ENCODE measurements at regions not wholly inside any gene's neighbourhood (a gene's known extent, or its start where the extent isn't known, plus 50 kb on each side); places are given as distances from the start of the nearest gene placed in this dataset.
"Not testable (repeated sequence)": the region's sequence is repeated elsewhere in the genome, so short reads cannot be mapped to it uniquely, and the experiment has no call there.

DNA sequence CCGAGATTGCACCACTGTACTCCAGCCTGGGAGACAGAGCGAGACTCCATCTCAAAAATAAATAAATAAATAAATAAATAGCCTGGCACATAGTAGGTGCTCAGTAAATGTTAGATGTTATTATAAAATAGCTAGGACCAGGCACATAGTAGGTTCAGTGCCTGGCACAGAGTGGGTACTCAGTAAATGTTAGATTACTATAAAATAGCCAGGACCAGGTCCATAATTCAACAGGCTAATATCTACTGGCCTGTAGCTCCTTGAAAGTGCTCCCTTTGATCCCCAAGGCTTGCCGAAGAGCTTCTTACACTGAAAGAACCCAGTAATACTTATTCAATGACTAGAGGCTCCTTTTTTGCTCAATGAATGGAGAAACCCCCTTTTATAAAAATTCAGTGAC lies 215.1 kb upstream of the ZNF217 start:
- no peak for DNase-seq
- in situ Hi-C loops (cut with HindIII; ENCODE audit: low pct_ligation_motif_present, low pct_unique_long_range_greater_than_20kb, low sequenced_read_pairs) = no loop called here

DNA sequence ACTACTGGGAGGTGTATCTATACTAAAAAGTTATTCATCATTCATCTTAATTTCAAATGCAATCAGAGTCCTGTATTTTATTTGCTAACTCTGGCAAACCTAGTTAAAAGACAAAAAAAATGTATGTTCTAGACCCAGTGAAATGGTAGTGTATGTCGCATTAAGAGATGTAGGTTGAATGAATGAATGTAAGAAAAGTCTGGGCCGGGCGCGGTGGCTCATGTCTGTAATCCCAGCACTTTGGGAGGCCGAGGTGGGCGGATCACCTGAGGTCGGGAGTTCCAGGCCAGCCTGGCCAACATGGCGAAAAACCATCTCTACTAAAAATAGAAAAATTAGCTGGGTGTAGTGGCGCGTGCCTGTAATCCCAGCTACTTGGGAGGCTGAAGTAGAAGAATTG lies 214.7 kb upstream of the ZNF217 start:
- in situ Hi-C loops (cut with HindIII; ENCODE audit: low pct_ligation_motif_present, low pct_unique_long_range_greater_than_20kb, low sequenced_read_pairs); DNase-seq: not testable (repeated sequence)

DNA sequence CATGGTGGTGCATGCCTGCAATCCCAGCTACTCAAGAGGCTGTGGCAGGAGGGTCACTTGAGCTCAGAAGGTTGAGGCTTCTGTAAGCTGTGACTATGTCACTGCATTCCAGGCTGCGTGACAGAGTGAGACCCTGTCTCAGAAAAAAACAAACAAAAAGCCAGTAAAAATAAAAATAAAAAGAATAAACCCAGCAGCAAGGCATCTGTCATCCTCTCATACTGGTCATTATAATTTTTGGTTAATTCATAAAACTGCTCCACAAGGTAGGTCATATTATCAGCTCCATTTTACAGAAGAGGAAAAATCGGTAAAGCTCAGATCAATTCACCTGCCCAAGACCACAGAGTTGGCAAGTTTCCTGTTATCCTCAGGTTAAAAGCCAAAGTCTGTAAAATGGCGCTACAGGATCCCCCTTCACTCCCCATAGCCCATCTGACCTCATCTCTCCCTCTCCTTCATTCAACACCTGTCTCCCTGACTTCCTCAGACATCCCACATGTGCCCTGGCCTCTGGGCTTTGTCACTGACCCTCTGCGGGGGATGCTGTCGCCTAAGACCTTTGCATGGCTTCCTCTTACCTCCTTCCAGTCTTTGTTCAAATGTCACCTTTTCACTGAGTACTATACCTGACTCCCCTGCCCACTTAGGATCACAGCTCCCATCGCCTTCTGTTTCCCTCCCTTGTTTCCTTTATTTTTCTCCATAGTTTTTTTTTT lies 213.2 kb upstream of the ZNF217 start:
- DNase-seq = no peak
- in situ Hi-C loops (cut with HindIII; ENCODE audit: low pct_ligation_motif_present, low pct_unique_long_range_greater_than_20kb, low sequenced_read_pairs) = no loop called here

DNA sequence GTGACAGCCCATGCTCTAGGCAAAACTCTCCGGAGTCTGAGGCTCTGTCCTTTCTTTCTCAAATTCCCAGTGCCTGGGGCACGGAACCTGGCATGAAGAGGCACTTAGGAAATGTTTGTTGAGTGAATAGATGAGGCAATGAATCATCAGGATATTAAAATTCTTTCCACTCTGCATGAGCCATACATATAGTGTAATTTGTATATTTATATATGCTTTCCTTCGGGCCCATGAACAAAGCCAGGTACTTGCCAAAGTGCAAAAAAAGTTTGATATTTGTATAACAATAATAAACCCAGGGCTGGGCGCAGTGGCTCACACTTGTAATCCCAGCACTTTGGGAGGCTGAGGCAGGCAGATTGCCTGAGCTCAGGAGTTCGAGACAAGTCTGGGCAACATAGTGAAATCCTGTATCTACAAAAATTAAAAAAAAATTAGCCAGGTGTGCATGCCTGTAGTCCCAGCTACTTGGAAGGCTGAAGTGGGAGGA lies 212.3 kb upstream of the ZNF217 start:
- in situ Hi-C loops (cut with HindIII; ENCODE audit: low pct_ligation_motif_present, low pct_unique_long_range_greater_than_20kb, low sequenced_read_pairs) = no loop called here

DNA sequence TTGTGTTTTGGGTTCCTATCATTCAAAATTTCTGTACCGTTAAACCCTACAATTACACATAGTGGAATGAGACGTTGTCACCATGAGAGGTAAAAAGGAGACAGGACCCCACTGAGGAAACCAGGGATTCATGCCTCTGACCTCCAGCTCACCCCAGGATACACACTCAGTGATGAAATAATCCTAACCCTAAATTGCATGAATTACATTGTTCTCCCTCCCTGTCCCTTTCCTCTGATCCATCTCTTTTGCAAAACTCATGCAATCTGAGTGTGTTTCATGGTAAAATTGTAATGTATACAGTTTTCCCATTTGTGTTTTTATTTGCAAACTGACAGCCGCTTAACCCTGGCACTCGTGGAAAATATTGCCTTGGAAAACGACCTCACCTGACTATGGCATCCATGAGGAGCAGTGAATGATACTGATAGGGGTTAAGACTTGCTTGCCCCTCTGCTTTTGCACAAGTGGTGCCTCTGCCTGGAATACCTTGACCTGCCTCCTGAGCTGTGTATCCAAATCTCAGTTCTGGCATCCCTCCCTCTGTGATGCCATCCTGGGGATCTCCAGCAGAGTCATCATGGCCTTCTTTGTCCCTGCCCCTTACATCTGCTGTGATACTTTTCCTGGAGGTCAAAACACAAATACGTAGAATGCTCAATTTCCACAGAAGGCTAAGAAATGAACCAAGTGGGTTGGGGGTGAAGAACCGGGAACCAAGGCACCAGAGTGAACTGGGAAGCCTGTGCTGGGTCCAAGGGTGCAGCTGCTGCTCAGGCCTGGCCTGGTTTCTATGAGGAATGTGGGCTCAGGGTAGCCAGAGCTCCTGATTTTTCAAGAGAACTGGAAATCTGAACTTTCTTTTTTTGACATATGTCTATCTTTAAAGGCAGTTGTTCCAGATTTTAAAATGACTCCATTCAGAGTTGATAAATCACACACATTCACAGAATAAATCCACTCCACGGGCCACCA lies 211.6 kb upstream of the ZNF217 start:
- DNase-seq = no peak
- in situ Hi-C loops (cut with HindIII; ENCODE audit: low pct_ligation_motif_present, low pct_unique_long_range_greater_than_20kb, low sequenced_read_pairs) = no loop called here

More for the DNA sequence above, 212.3 kb upstream of the ZNF217 start:
- no peak for DNase-seq

DNA sequence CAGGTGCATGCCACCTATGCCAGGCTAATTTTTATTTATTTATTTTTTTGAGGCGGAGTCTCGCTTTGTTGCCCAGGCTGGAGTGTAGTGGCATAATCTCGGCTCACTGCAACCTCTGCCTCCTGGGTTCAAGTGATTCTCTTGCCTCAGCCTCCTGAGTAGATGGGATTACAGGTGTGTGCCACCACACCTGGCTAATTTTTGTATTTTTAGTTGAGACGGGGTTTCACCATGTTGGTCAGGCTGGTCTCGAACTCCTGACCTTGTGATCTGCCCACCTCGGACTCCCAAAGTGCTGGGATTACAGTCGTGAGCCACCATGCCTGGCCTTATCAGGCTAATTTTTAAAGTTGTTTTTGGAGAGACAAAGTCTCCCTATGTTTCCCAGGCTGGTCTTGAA lies 210.7 kb upstream of the ZNF217 start:
- in situ Hi-C loops (cut with HindIII; ENCODE audit: low pct_ligation_motif_present, low pct_unique_long_range_greater_than_20kb, low sequenced_read_pairs); DNase-seq: not testable (repeated sequence)

DNA sequence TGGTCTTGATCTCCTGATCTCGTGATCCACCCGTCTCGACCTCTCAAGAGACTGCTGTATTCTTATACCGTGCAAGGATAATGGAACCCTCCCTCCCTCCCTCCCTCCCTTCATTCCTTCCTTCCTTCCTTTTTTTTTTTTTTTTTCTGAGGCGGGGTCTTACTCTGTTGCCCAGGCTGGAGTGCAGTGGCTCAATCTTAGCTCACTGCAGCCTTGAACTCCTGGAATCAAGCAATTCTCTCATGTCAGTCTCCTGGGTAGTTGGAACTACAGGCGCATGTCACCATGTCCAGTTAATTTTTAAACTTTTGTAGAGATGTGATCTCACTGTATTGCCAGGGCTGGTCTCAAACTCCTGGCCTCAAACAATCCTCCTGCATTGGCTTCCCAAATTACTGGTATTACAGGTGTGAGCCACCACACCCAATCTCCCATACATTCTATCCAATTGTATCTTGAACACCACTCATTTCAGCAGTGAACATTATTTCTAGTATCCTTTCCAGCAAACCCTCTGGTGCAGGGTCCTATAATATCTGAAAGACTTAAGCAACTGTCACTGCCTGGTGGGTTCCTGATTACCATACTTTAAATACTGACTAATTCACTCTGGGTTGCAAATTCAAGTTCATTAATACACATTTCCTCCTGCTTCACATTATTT lies 210.0 kb upstream of the ZNF217 start:
- in situ Hi-C loops (cut with HindIII; ENCODE audit: low pct_ligation_motif_present, low pct_unique_long_range_greater_than_20kb, low sequenced_read_pairs) = no loop called here
- DNase-seq = no peak

DNA sequence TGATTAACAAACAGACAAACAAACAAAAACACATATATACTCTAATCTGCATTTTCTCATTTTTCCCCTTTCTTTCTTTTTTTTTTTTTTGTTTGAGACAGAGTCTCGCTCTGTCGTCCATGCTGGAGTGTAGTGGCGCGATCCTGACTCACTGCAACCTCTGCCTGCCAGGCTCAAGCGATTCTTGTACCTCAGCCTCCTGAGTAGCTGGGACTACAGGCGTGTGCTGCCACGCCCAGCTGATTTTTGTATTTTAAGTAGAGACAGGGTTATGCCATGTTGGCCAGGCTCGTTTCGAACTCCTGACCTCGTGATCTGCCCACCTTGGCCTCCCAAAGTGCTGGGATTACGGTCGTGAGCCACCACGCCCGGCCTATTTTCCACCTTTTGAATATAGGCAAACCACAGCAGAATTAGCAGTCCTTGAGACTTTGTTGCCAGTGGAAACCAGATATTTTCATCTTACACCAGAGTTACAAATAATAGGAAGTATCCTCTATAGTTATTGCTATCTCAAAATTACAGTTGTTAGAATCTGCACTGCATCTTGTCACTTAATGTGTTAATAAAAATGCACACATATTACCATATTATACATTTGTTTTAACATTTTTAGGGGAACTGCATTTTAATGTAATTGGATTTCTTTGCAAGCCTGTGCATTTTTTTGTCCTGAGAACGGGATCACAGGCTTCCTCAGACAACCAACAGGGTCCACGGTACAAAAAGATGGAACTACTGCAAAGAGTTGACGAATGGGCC lies 208.2 kb upstream of the ZNF217 start:
- no peak for DNase-seq
- in situ Hi-C loops (cut with HindIII; ENCODE audit: low pct_ligation_motif_present, low pct_unique_long_range_greater_than_20kb, low sequenced_read_pairs) = no loop called here

DNA sequence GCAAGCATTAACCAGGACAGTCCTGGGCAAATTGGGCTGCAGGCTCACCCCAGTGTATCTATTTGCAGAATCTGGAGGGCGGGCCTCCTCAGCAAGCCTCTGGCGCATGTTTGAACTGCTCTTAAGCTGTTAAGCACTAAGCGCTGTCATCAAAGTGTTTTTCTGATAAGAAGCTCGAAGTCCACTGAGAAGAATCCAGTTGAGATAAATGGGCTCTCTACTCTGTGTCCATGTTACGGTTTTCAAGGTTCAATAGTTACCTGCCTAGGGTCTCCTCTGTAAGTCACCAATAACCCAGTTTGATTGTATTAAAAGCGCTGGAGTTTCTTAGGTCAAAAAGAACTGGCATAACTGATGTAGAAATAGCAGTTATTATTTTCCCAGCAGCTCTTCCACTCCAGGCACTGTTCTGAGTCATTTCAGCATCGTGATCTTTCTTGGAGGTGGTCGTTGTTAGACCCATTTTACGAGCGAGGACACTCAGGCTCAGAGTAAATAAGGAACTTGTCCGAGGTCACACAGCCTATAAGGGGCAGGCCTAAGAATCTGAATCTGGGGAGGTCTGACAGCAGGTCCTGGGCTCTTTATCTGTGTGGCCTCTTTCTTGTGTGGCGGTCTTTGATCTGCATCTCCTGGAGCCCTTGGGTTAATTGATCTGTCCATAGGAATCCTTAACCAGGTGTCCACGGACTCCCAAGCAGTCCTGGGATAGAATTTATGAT lies 207.4 kb upstream of the ZNF217 start:
- DNase-seq = no peak
- in situ Hi-C loops (cut with HindIII; ENCODE audit: low pct_ligation_motif_present, low pct_unique_long_range_greater_than_20kb, low sequenced_read_pairs) = no loop called here

DNA sequence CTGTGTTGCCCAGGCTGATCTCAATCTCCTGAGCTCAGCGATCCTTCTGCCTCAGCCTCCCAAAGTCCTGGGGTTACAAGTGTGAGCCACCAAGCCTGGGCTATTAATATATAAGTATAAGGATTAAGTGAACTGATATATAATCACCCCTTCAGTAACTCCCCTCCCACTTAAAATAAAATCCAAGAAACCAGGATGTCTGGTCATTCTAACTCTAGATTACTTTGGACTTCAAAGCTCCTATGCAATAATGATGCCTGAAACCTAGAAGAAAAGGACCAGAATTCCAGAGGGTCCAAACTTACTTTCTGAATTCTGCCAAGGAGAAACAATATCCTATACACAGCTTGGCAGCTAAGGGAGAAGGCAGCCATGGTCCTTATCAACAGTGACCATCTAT lies 206.8 kb upstream of the ZNF217 start:
- in situ Hi-C loops (cut with HindIII; ENCODE audit: low pct_ligation_motif_present, low pct_unique_long_range_greater_than_20kb, low sequenced_read_pairs) = no loop called here
- DNase-seq = no peak

DNA sequence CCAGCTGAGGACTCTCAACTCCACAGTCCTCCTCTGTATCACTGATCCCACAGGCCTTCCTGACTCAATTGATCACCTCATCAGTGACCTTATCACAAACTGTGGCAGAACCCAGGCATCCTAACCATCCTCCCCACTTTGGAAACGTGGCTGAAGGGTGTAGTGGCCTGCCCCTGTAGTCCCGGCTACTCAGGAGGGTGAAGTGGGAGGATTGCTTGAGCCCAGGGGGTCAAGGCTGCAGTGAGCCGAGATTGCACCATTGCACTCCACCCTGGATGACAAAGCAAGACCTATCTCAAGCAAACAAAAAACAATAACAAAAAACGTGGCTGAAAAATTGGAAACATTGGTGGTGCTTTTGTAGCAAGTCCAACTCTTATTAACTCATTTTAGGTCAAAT lies 203.4 kb upstream of the ZNF217 start:
- in situ Hi-C loops (cut with HindIII; ENCODE audit: low pct_ligation_motif_present, low pct_unique_long_range_greater_than_20kb, low sequenced_read_pairs) = no loop called here
- no peak for DNase-seq

DNA sequence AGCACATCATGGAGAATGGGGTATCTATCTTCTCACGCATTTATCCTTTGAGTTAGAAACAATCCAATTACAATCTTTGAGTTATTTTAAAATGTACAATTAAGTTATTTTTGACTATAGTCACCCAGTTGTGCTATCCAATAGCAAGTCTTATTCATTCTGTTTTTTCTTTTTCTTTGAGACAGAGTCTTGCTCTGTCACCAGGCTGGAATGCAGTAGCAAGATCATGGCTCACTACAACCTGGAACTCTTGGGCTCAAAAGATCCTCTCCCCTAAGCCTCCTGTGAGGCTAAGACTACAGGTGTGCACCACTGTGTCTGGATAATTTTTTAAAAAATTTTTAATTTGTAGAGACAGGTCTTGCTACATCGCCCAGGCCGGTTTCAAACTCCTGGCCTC lies 201.5 kb upstream of the ZNF217 start:
- in situ Hi-C loops (cut with HindIII; ENCODE audit: low pct_ligation_motif_present, low pct_unique_long_range_greater_than_20kb, low sequenced_read_pairs) = no loop called here
- no peak for DNase-seq

DNA sequence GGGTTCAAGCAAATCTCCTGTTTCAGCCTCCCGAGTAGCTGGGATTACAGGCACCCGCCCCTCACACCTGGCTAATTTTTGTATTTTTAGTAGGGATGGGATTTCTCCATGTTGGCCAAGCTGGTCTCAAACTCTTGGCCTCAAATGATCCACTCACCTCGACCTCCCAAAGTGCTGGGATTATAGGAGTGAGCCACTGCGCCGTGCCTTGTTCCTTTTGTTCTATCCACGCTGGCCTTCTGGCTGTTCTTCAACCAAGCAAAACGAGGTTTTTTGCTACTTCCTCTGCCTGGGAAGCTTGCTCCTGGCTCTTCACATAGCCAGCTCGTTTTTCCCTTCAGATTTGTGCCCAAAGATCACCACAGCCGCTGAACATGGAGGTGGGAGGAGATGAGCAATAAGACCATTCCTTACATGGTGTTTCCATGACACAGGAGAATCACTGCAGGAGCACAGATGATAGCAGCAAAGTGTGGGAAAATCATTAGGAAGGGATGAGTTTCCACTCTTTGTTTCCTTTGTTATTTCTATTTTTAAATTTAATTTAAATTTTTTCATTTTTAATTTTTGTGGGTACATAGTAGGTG lies 201.0 kb upstream of the ZNF217 start:
- DNase-seq = no peak

DNA sequence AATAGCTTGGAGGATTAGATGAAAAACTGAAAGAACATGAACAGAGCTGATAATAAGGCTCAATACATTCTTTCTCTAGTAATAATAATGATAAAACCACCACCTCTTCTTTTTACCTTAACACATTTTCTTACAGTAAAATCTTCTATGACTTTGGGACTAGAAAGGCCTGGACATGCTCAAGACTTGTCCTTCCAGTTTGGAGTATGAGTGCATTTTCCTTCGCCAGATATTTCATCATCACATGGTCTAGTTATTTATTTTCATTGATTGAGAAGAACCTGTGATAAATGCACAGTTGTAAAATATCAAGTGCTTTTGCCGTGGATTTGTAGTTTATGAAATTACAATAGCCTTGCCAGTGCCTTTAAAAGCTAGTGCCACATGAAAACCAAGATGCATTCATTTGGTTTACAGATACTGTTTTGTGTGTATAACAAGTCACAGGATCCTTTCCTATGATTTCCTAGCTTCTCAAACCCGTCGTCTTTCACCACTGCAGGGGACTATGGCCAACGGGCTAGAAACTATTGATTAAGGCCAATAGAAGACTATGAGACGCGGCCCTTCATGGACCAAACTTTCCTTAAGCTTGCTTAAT lies 200.2 kb upstream of the ZNF217 start:
- in situ Hi-C loops (cut with HindIII; ENCODE audit: low pct_ligation_motif_present, low pct_unique_long_range_greater_than_20kb, low sequenced_read_pairs) = no loop called here
- no peak for DNase-seq

More for the DNA sequence above, 201.0 kb upstream of the ZNF217 start:
- in situ Hi-C loops (cut with HindIII; ENCODE audit: low pct_ligation_motif_present, low pct_unique_long_range_greater_than_20kb, low sequenced_read_pairs) = no loop called here

DNA sequence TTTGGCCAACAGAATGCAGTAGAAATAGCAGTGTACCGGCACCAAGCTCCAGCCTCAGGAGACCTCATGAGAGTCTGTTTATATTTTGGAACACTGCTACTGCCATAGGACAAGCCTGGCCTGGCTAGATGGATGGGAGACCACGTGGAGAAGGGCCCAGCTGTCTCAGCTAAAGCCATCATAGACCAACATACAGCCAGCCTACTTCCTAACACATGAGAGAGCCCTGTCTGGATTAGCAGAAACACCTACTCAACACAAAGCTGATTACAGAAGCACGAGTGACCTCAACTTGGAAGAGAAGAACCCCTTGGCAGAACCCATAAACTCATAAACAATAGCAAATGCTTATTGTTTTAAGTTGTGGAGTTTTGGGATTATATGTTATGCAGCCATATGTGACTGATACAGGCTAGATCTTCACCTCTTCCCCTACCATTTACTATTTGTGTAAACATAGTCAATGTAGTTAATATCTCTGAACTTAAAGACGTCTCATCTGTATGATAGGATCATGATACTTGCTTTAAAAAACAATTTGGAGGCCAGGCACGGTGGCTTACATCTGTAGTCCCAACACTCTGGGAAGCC lies 199.4 kb upstream of the ZNF217 start:
- in situ Hi-C loops (cut with HindIII; ENCODE audit: low pct_ligation_motif_present, low pct_unique_long_range_greater_than_20kb, low sequenced_read_pairs) = no loop called here
- DNase-seq = no peak

DNA sequence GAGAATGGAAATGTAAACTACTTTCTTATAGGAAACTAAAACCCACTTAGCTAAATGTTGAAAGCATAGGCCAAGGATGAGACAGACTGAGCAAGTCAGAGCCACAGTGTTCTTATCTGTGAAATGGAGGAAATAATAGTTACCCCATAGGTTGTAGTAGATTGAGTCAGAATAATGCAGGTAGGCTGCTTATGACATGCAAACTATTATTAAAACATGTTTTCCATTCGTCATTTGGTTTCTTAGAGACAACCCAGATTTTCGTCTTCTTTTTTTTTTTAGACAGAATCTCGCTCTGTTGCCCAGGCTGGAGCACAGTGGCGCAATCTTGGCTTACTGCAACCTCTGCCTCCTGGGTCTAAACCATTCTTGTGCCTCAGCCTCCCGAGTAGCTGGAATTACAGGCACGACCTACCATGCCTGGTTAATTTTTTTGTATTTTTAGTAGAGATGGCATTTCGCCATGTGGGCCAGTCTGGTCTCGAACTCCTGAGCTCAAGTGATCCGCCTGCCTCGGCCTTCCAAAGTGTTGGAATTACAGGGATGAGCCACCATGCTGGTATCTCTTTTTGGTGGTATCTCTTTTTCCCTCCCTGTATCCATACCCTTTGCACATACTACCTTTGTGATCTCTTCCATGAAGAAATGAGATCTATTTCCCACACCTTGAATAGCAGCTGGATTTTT lies 196.5 kb upstream of the ZNF217 start:
- in situ Hi-C loops (cut with HindIII; ENCODE audit: low pct_ligation_motif_present, low pct_unique_long_range_greater_than_20kb, low sequenced_read_pairs) = no loop called here
- DNase-seq = no peak
